A172 (cell line): ENCODE measurements at regions not wholly inside any gene's neighbourhood (a gene's known extent, or its start where the extent isn't known, plus 50 kb on each side); places are given as distances from the start of the nearest gene placed in this dataset.
"Not testable (repeated sequence)": the region's sequence is repeated elsewhere in the genome, so short reads cannot be mapped to it uniquely, and the experiment has no call there.

ENCODE experiments used
- DNase-seq: peaks from one replicate; pipeline ENCODE4 v3.0.0-alpha.2; 2015; ENCODE audit warnings: low spot score

DNA sequence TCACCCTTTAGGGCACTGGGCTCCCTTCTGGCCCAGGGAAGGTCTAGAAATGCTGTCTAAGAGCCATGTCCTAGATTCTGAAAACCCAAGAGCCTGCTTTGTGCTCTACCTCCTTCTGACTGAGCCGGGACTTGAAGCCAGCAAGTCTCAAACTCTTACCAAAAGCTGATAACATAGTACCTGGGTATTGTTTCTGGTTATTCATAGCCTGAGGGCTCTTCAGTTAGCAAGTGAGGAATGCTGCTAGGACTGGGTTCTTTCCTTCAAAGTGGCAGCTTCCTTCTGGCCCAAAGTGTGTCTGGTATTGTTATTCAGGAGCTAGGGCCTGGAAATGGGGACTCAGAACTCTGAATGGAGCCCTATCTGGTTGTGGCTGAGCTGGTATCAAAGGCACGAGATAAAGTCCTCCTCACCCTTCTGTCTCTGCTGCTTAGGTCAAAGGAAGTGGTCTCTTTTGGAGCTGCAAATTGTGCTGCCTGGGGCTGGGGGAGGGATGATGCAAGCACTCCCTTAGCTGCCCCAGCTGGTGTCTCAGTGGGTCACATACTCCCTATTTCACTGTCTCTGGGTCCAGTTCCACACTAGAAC, 696.0 kb upstream of the CCDC179 start:
- DNase-seq, result no peak

DNA sequence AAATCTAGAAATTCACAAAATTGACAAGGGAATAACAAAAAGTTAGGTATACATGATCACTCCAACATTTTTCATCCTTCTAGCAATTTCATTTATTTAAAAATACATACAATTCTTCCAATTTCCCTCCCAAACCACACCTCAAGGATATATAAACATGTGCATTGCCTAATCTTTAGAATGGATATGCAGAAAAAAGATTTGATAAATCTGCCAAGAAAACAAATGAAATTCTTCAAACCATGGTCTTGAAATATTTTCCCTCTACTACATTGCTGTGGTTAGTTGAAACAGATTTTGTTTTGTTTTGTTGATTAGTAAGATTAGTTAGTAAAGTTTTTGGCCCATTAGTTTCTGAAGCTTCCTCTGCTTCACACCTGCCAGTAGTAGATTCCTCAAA, 703.3 kb upstream of the CCDC179 start:
- DNase-seq, result no peak

DNA sequence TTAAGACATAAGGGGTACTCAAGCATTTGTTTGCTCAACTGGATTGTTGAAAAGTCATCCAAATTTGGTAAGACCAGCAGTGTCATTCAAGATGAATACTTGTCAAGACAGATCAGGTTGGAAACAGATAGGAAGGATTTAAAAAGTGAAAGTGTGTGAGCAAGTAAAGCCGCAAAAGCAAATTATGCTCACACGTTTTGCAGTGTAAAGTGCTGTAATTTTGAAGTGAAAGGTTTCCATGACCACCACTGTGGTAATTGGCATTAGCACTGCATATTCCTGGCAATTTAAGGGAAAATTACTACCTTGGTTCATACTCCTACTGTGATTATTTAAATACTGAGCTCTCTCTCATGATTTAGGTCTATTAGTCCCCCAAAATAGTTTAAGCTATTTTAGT, 704.1 kb upstream of the CCDC179 start:
- no peak for DNase-seq

DNA sequence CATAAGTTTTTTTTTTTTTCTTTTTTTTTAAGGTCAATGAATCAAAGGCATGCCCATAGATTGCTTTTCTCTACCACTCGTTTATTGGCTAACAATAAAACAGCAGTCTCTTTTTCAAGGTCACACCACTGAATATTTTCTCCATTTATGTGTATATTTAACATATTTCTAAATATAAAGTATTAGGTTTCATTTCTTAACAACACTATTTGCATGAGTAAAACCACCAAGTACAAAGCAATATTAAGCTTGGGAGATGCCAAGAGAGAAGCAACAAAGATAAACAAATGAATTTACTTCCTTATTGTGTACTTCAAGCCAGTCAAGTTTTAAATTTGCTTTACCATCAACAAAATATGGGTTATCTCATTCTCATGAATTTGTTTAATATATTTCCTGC, 708.9 kb upstream of the CCDC179 start:
- no peak for DNase-seq

DNA sequence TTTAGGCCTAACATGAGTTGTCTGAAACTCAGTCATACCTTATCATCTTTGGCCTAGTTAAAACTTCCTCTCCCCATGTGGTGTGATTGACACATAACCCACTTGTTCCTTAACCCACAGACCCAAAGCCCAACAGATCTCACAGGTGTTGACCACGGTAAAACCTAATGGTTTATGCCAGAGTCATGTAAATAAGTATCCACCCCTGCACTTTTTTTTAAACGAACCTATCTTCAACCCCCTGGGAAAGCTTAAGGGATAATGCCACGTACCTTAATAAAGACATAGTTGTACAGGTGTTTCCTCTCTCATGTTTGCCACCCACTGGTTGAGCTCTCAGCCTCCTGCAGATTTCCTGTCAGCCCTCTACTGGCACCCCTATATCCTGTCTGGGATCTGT, 709.3 kb upstream of the CCDC179 start:
- no peak for DNase-seq

DNA sequence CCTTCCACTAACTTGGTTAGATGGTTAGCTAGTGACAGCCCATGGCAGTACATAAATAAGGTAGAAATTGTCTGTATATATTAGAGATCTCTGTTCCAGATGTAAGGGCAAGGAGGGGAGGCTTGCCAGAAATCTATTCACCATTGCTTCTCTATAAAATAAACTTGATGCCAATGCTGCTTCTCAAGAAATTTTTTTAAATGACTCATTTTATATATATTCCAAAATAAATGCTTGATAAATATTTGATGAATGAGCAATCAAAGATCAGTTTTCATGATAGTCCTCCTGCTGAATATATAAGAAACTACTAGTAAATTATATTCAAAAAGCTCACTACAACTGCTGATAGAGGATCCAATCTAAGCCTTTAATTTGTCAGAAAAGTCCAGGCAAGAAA, 710.6 kb upstream of the CCDC179 start:
- DNase-seq, result peak; percentile 6

DNA sequence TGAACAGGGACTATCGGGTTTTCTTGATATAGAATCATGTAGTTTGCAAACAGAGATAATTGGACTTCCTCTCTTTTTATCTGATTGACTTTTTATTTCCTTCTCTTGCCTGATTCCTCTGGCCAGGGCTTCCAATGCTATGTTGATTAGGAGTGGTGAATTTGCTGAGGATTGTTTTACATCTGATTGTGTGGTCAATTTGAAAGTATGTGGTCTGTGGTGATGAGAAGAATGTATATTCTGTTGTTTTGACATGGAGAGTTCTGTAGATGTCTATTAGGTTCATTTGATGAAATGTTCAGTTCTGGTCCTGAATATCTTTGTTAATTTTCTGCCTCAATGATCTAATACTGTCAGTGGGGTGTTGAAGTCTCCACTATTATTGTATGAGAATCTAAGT, 713.2 kb upstream of the CCDC179 start:
- no peak for DNase-seq

DNA sequence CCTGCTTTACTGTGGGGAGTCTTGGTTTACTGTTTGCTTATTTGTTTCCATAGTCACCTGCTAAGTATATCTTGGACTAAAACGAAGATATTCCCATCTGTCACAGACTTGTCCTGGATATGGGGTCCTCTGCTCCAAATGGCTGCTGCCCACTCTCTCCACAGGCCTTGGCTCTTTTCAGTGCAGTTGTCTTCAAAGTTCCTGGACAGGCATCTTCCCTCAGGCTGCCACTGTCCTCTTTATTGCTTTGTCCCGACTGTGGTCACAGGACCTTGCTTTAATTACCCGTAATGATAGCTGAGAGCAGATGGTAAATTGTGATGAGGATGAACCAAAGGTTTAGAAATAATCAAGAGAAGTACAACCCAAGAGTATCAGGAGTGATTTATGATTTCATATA, 713.9 kb upstream of the CCDC179 start:
- no peak for DNase-seq

DNA sequence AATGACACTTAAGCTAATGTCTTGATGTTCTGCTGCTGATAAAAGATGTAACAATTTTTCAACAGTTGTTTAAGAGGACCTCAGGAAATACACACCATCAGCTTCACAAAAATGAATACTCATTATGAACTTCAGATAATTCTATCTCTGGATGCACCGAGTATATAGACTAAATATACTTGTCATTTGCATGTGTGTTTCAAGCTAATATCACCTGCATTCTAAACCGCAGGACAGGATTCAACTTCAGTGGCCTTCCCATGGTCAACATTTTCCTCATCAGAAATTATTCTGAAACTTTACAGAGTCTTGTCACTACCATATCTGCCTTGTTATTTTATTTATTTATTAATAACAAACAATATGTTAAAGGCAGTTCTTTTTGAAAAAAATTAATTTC, 717.0 kb upstream of the CCDC179 start:
- no peak for DNase-seq

DNA sequence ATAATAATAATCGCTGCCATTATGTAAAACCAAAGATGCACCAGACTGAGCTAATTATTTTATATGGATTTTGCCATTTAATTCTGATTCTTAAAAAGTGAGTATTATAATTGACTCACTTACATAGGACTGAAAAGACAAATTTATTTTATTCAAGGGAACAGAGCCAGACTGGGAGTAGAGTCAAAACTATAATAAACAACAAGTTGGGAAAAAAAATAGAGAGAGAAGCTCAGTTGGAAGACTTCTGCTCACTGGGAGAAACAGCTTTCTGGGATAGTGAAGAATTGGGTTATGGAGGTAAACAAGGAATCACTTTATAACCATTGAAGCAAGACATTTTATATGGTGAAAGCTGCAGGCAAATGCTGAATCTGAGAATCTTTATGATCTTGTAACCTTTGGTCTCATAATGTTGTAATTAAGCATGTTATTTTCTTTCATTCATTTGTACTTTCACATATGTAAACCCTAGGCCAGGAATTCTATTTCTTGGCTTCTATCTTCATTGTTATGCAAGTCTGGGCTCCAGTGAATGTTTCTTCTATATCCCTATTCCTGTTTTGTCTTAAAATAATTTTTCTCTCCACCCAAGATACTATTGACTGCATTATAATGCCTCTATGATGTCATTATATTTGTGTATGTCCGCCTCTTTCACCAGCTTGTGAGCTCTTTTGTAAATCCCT, 725.3 kb upstream of the CCDC179 start:
- DNase-seq, result no peak

DNA sequence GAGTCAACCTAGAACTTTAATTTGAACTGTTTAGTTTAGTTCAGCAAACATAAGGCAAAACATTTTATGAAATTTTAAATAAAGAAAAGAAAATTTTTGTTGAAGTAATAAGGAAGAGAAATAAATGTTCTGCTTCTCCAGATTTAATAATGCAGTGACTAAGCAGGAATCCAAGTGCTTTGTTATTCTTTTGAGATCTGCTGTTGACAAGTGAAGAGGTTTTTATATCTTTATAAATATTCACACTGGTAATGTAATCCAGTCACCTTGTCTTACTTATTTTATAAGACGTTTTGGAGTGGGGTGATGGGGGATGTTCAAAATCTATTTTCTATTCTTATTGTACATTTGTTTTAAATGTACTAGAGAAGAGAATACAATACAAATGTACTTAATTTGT, 725.9 kb upstream of the CCDC179 start:
- DNase-seq, result no peak

DNA sequence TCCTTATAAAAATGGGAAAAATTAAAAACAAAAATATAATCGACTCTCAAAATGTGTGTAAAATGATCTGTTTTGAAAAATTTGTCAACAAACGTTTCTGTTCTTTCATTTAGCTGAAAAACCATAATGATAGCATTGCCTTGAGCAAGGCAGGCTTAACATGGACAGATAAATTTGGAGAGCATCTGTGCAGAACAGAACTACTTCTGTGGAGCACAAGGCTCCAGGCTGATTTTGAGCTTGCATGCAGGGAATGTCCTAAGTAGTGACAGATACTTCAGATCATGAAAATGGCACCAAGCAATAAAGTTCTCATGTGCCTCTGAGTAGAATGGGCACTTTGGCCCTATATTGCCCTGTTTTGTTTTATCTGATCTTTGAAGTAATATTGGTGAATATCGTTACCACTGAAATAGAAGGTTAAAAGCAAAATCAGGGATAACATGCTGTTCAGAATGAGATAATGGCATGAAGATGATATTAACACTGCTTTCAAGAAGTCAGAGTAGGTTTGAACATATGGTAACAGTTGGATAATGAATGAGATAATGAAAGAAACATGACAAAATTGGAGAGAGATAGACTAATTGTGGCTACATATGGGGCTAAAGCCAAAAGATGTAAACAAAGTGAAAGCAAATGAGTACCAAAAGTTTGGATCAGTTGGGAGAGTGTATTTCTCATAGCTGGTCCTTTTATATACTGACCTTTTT, 730.5 kb upstream of the CCDC179 start:
- no peak for DNase-seq

DNA sequence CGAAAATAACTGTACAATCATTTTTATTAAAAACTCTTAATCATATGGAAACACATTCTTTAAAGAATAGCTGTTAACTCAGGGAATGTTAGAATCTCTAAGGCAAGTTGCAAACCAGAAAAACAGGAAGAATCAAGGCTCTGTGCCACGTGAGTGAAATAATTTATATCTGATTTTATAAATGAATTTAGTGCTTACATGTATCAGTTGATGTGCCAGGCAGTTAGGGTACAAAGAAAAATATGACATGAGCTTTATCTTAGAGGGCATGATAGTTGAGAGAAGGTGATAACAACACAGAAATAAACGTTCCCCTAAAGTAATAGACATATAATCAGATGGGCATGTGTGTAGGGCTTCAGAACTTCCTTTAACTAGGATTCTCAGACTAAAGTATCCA, 734.5 kb upstream of the CCDC179 start:
- no peak for DNase-seq

DNA sequence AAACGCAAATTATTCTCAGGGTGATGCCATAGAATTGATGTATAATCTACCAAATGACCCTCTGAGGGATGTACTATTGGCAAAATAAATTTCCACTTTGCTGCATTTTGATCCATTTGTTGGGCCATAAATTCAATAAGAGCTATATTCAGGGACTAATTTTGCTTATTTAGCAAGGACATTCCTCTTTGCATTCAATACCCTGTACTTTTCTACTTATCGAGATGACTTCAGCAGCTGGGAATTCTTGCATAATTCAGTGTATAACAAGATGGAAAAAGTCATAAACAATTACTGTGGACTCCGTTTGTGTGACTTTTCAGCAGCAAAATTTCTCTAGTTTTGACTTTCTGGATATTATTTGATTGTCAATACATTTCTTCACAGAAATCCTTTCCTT, 744.7 kb upstream of the CCDC179 start:
- no peak for DNase-seq

DNA sequence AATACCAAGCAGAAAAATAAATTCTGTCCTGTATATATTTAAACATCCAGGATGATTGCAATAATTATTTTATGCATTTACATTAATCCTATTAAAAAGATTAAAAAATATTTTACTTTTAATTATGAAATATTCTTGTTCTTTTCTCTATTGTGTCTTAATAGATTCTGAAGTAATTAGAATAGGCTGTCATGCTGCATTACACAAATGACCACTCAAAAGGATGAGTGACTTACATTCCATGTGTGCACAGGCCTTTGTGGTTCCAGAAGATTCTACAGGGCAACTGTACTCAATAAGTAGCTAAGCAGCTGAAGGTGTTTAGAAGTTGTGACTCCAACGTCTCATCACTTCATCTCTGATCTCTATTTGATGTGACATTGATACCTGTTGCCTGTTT, 745.9 kb upstream of the CCDC179 start:
- DNase-seq, result no peak

DNA sequence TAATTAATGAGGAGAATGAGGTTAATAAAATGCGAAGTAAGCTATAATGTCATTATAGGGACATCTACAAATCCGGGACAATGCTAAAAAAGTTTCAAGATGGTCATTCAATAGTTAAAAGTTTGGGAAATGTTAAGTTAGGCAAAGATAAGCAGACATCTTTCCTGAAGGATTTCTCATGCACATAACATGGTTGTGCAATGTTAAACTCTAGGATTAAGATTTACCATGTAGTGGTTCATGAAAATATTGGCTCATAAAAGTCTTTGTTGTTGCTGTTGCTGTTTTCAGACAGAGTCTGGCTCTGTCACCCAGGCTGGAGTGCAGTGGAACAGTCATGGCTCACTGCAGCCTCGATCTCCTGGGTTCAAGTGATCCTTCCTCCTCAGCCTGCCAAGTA, 751.5 kb upstream of the CCDC179 start:
- DNase-seq, result no peak

DNA sequence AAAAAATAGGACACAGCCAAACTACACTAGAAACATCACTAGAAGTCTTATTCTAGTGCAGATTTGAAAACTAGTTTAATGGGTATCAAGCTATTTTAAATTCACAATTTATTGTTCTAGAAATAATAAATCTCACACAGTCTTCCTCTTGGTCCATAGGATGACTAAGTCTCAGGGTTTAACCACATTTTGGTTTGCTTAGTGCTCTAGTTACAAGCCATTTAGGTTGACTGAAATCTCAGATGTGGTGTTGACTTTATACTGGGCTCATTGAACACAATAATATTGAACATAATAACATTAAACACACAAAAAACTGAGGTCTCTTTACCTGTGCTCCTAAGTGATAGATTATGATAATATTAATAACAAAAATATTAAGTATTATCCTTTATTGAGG, 760.3 kb upstream of the CCDC179 start:
- no peak for DNase-seq

DNA sequence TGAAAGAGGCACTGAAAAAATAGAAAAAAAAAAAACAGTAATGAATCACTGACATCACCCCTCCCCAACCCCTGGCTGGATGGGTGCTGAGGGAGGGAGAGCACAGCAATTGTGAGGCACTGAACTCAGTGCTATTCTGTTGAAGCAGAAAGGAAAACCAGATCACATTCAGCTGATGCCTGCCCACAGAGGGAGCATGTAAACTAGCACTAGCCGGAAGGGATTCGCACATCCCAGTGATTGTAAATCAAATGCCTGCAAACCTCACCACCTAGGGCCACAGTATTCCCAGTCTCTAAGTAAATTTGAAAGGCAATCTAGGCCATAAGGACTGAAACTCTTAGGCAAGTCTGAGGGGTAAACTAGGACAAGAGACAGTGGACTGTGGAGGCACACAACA, 772.0 kb upstream of the CCDC179 start:
- DNase-seq, result no peak

DNA sequence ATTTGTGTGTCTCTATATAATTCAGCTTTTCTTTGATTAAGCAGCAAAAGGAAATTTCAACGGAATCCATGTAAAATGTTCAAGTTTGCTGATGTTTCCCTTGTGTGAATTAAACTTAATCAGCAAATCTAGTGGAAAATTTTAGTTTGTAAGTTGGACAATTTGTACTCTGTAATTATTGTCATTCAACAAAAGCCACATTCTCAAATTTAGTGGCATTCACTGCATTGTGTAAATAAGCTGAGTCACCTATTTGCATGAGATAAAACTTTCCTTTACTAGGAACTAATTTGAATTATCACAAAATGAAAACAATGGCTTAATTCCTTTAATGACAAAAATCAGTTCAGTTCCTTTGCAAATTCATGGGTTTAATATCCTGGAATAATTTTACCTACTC, 784.2 kb upstream of the CCDC179 start:
- no peak for DNase-seq

DNA sequence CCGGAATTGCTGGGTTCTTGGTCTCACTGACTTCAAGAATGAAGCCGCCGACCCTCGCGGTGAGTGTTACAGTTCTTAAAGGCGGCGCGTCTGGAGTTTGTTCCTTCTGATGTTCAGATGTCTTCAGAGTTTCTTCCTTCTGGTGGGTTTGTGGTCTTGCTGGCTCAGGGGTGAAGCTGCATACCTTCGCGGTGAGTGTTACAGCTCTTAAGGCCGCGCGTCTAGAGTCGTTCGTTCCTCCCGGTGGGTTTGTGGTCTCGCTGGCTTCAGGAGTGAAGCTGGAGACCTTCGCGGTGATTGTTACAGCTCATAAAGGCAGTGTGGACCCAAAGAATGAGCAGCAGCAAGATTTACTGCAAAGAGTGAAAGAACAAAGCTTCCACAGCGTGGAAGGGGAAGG, 792.1 kb upstream of the CCDC179 start:
- DNase-seq, result not testable (repeated sequence)

DNA sequence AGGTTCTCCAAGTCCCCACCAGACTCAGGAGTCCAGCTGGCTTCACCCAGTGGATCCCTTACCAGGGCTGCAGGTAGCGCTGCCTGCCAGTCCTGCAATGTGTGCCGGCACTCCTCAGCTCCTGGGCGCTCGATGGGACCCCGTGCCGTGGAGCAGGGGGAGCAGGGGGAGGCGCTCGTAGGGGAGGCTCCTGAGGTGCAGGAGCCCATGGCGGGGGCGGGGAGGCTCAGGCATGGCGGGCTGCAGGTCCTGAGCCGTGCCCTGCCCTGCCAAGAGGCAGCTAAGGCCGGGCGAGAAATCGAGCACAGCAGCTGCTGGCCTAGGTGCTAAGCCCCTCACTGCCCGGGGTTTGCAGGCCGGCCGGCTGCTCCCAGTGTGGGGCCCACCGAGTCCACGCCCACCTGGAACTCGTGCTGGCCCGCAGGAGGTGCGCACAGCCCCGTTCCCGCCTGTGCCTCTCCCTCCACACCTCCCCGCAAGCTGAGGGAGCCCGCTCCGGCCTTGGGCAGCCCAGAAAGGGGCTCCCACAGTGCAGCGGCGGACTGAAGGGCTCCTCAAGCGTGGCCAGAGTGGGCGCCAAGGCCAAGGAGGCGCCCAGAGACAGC, 792.9 kb upstream of the CCDC179 start:
- no peak for DNase-seq

DNA sequence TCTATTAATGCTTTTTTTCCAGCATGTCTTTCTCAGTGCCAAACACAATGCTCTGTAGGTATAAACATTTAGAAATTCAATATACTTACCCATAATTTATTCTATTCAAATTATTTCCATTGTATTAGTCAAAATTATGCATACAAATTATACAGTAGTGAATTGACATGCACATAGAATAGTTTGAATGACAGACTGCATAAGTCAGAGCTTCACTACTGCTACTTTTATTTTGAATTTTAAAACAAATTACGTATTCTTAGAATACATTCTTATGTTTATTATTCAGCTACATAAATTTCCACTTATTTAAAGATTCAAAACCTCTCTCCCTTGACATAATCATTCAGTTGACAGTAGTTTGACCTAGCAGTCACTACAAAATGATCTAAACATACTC, 808.0 kb upstream of the CCDC179 start:
- no peak for DNase-seq

DNA sequence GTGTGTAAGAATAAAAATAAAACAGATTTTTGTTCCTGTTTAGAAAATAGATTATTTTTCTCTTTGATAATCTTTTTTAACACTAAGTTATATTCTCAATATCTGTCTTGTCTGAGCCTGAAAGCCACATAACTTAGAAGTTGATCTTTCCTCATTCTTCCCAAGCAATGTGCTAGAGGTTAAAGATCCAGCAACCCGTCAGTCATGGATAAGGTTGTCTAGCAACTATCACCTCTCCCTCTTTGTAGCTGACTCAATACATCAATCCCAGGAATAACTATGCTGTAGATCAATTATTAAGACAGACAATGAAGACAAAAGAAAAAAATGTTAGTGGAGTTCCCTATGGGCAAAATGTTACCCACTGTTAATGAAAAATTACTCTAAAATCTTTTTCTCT, 813.1 kb upstream of the CCDC179 start:
- DNase-seq, result no peak
